ENCODE measurements at regions not wholly inside any gene's neighbourhood (a gene's known extent, or its start where the extent isn't known, plus 50 kb on each side); places are given as distances from the start of the nearest gene placed in this dataset.

- TF ChIP-seq CTCF (conservative IDR thresholded peaks at IDR 0.05) (no peak), ZFX (IDR thresholded peaks at IDR 0.05) (no peak)
Measured at GRCh38 chr9:109834855-109835254, 54.9 kb downstream of the PALM2AKAP2 start.
